ENCODE measurements at regions not wholly inside any gene's neighbourhood (a gene's known extent, or its start where the extent isn't known, plus 50 kb on each side); places are given as distances from the start of the nearest gene placed in this dataset.
"Not testable (repeated sequence)": the region's sequence is repeated elsewhere in the genome, so short reads cannot be mapped to it uniquely, and the experiment has no call there.

GRCh38 chr7:9082203-9082602 lies 648.8 kb downstream of the NXPH1 start:
- no peak for DNase-seq

- no peak for DNase-seq
These were observed 650.4 kb downstream of the NXPH1 start for GRCh38 chr7:9083837-9084236.

- DNase-seq: no peak
These were observed 657.9 kb downstream of the NXPH1 start for GRCh38 chr7:9091282-9091681.

DNA sequence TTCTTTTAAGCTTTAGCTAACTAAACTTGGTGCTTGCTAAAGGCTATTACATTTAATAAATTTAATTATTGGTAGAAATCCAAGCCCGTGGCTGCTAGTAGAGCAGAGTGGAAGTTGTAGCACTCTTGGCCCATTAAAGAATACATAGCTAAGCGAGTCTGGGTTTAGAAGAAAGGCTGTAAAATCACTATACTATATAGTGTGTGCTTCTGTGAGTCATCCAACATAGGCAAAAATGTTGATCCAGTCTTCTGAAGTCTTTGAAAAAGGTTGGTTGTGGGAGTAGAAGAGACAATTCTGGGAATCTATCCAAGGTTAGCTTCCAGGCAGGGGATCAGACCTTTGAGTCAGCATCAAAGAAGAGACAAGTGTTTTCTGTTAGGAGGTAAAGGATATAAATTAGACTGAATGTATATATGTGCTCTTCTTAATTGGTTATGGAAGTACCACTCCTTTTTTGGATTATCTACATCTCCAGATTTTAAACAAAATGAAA lies 664.2 kb downstream of the NXPH1 start:
- no peak for DNase-seq

DNA sequence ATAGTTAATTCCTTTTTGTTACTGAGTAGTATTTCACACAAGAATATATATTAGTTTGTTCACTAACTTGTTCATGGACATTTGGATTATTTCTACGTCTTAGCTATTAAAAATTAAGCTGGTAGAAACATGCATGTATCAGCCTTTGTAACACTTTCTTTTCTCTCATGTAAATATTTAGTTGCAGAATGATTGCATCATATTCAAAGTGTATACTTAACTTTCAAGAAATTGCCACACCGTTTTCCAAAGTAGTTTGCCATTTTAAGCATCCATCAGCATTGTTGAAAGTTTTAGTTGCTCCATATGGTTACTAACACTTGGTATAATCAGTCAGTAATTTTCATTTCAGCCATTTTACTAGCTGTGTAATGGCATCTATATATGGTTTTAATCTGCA lies 666.9 kb downstream of the NXPH1 start:
- no peak for DNase-seq

- no peak for DNase-seq
These were observed 669.4 kb downstream of the NXPH1 start for GRCh38 chr7:9102846-9103245.

DNA sequence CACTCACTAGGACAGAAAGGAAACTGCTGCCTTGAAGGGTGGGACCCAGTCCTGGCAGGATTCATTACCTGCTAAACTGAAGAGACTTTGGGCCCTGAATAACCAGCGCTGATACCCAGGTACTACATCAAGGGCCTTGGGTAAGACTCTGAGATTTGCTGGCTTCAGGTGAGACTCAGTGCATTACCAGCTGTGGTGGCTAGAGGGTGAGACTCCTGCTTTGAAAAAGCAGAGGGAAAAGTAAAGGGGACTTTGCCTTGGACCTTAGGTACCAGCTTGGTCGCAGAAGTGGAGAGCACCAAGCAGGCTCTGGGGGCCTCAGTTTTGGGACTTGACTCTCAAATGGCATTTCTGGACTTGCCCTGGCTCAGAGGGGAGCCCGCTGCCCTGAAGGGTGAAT lies 673.3 kb downstream of the NXPH1 start:
- DNase-seq: no peak

- no peak for DNase-seq
These were observed 686.9 kb downstream of the NXPH1 start for GRCh38 chr7:9120331-9120730.

DNA sequence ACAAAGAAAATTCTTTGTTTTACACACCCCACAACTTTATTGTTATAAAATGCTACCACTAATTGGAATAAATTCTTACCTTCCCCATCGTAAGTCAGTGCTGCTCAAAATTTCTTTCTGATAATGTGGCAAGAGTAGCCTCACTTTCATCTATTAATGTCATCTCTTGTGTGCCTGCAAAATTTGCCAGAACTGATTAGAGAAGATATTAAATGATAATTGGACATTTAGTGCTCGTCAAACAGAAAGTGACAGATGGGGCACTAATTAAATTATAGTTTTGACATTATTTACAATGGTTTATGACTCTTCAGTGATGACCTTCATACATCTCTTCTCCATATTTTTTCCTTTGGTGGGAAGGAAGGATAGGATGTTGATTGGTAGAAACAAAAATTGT lies 690.9 kb downstream of the NXPH1 start:
- DNase-seq: no peak

DNA sequence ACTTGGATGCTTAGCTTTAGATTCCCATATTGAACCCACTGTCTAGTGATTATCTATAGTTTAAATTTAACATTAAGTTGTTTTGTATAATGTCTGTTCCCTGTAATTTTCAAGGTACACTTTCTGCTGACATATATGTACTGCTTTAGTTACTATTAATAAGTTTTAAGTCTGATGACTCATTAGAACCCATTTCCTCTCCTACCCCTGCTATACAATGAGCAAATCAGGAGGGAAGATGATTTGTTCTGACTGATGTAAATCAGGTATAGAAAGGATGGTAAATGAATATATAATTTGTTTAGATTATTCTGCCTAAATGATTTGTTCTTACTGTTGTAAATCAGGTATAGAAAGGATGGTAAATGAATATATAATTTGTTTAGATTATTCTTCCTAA lies 691.8 kb downstream of the NXPH1 start:
- DNase-seq: no peak

DNA sequence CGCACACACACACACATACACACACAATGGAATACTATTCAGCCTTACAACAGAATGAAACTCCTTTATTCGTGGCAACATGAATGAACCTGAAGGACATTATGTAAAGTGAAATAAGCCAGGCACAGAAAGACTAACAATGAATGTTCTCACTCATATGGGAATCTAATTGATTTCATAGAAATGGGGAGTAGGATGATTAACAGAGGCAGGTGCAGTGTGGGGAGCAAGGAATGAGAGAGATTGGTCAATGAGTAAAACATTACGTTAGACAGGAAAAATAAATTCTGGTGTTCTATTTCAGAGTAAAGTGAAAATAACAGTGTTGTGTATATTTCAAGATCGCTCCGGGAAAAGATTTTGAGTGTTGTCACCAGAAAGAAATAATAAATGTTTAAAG lies 694.5 kb downstream of the NXPH1 start:
- no peak for DNase-seq

- DNase-seq: no peak
These were observed 715.3 kb downstream of the NXPH1 start for GRCh38 chr7:9148687-9149086.

DNA sequence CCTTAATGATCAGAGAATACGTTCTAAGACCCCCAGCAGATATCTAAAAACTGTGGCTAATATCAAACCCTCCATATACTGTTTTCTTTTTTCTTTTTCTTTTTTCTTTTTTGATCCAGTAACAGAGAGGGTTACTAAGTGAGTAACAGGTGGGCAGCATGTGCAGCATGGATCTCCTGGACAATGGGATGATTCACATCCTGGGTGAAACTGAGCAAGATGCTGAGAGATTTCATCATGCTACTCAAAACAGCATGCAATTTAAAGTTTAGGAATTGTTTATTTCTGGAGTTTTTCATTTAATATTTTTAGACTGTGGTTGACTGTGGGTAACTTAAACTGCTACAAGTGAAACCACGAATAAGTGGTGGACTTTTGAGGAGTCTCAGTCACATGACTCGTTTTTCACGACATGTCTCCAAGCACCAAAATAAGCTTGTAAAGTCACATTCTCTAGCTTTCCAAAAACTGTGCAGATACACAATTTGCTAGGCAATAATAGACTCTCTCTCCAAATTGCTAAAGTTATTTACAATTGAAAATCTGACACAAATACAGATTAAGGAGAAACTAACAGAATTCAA lies 716.2 kb downstream of the NXPH1 start:
- no peak for DNase-seq

GRCh38 chr7:9163691-9164090 lies 730.3 kb downstream of the NXPH1 start:
- not testable (repeated sequence) for DNase-seq

- no peak for DNase-seq
These were observed 742.5 kb downstream of the NXPH1 start for GRCh38 chr7:9175871-9176270.

DNA sequence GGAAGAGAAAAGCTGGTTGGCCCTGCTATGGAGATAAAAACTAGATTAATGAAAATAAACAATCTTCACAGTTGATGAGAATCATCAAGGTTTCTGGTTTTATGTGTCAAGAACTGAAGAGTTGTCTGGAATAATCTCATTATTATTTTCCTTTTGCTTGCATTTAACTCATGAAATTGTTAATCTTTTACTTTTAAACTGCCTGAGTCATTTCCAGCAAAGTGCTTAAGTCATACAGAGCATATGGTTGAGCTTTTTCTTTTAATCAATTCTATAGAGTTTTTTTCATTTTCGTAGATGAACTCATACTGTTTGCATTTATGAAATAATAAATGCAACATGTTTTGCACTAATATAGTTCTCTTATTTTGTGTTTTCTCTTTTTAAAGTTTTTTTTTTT lies 747.9 kb downstream of the NXPH1 start:
- DNase-seq: no peak

DNA sequence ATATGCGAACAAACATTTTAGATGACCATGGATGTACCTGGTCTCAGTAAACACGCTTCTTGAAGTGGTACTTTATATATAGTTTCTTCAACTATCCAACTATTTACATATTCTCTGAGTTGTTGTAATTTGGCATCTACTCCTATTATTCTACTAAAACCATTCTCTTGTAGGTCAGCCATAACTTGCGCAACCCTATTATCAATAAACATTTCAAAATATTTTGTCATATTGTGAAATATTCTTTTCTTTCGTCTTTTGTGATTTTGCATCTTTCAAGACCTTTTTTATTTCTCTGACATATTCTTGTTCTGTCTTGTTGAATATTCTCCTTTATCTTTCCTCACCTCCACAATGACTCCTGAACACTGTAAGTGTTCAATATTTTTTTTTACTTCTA lies 753.3 kb downstream of the NXPH1 start:
- DNase-seq: no peak

DNA sequence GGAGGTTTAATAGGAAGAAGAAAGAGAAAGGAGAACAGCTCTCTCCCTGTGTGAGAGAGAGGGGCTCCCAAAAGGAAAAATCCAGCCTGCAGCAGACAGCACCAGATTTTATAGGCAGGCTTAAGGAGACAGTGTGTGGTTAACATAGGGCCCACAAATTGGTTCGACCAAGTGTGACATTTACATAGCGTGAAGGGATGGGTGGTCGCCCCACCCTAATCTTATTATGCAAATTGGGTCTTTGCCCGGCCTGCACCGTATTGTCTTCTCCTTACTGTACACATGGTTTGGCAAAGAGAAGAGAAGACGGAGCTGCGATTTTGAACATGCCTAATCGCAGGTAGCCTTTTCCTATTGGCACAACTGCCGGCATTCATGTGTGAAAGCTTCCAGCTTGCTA lies 756.3 kb downstream of the NXPH1 start:
- no peak for DNase-seq

DNA sequence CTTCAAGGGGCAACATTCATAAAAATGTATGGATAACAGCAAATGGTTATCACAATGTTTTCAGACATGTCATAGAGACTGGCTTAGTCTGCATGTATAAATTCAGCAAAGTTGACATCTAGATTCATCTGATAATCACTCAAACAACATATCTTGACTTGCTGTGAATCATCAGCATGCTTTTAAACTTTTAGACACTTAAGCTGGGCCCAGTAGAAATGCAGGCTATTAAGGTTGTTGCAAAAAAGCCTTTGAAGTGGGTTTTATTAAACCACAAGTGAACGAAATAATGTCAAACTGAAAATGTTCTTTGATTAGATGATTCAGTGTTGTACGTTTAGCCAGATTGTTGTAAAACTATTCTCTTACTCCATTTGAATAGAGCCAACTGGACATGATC lies 759.6 kb downstream of the NXPH1 start:
- no peak for DNase-seq

GRCh38 chr7:9200626-9201025 lies 767.2 kb downstream of the NXPH1 start:
- DNase-seq: no peak

DNA sequence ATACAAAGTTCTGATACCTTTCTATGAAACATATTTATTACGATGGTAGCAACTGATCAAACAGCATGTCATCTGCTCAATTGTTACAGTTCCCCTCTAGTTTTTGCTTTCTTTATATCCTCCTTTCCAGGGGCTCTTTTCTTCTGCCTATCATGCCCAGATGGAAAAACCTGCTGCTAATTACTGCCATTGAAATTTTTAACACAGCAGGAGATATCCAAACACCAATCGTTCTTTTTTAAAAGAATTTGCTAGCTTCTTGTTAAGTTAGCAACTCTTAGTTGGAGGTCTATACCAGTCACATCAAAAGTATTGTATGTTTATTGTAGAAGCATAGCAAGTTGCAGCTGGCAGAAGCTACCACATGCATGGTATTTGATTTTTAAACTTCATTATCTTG lies 768.5 kb downstream of the NXPH1 start:
- no peak for DNase-seq

GRCh38 chr7:9204571-9204970 lies 771.2 kb downstream of the NXPH1 start:
- DNase-seq: no peak

DNA sequence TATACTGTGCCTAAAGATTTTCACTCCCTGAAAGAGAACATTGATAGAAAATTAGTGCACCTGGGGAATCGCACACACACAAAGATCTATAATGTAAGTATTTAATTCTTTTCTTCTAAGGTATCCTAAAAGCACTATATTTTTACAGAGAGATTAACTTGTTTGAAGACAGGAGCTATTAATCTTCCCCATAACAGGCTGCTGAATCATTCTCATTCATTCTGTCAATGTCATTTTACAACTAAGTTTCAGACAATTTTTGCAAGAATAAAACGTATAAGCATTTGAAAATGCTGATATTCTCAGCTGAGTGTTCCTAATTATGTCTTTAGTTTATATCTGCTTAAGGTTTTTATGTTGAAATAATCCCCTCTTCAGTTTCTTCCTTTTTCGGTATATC lies 776.7 kb downstream of the NXPH1 start:
- DNase-seq: no peak

DNA sequence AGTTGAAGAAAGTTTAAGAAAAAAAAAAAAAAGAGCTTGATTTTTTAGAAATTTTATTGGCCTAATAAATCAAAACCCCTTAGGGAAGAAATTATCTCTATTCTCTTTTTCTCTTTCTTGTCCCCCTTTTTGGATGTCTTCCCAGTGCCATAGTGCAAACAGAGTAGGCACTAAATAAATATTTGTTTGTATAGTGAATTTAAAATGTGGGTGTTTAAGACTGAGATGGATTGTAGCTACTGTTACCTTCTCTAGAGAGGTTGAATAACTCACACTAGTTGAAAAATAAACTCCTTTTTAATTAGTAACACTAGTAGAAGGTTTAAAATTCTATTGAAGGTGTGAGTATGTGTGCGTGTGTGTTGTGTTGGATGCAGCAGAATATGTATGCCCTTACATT lies 783.8 kb downstream of the NXPH1 start:
- DNase-seq: no peak

DNA sequence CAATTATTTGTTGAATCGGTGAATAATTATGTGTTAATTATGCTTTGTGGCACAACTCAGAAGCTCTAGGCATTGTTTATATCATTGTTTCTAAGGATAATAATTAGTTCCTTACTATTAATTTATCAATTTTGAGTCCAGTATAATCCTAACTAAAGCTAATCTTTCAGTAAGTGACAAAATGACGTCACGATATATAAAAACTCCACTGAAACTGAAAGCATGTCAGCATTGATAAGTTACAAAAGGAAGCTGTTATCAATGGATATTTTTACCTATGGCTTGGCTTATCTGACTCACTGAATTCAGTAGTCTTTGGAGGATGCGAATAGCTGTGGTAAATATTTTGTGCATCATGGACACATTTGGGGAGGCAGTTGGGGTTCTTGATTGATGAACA lies 793.1 kb downstream of the NXPH1 start:
- DNase-seq: no peak

- peak; percentile 83 for DNase-seq
These were observed 798.3 kb downstream of the NXPH1 start for GRCh38 chr7:9231630-9232121.
